Medulla oblongata (tissue), 1 donor: ENCODE measurements at regions not wholly inside any gene's neighbourhood (a gene's known extent, or its start where the extent isn't known, plus 50 kb on each side); places are given as distances from the start of the nearest gene placed in this dataset.

Source experiments
- DNase-seq: peaks from one replicate; pipeline ENCODE4 v3.0.0-alpha.2; 2015; ENCODE audit errors: extremely low spot score

GRCh38 chr5:133797167-133797566 lies 171.3 kb downstream of the C5orf15 start:
- DNase-seq, result no peak

- DNase-seq, result no peak
Measured at GRCh38 chr5:133796186-133796585, 172.2 kb downstream of the C5orf15 start.

GRCh38 chr5:133794771-133795415 lies 173.5 kb downstream of the C5orf15 start:
- no peak for DNase-seq

GRCh38 chr5:133793756-133794465 lies 174.5 kb downstream of the C5orf15 start:
- no peak for DNase-seq

GRCh38 chr5:133792655-133793054 lies 175.8 kb downstream of the C5orf15 start:
- DNase-seq, result no peak

- DNase-seq, result no peak
Measured at GRCh38 chr5:133792024-133792423, 176.4 kb downstream of the C5orf15 start.

GRCh38 chr5:133790898-133791297 lies 177.5 kb downstream of the C5orf15 start:
- DNase-seq, result no peak

GRCh38 chr5:133789428-133789827 lies 177.1 kb upstream of the FSTL4 start:
- no peak for DNase-seq

GRCh38 chr5:133788121-133788520 lies 175.8 kb upstream of the FSTL4 start:
- no peak for DNase-seq

GRCh38 chr5:133786420-133786819 lies 174.1 kb upstream of the FSTL4 start:
- no peak for DNase-seq

GRCh38 chr5:133785182-133785581 lies 172.8 kb upstream of the FSTL4 start:
- no peak for DNase-seq

GRCh38 chr5:133783481-133783880 lies 171.1 kb upstream of the FSTL4 start:
- no peak for DNase-seq

- no peak for DNase-seq
Measured at GRCh38 chr5:133782736-133783135, 170.4 kb upstream of the FSTL4 start.

GRCh38 chr5:133781436-133782225 lies 169.3 kb upstream of the FSTL4 start:
- DNase-seq, result no peak

- DNase-seq, result no peak
Measured at GRCh38 chr5:133780619-133781280, 168.4 kb upstream of the FSTL4 start.

- no peak for DNase-seq
Measured at GRCh38 chr5:133779828-133780475, 167.6 kb upstream of the FSTL4 start.

GRCh38 chr5:133778636-133779035 lies 166.3 kb upstream of the FSTL4 start:
- DNase-seq, result no peak

- DNase-seq, result no peak
Measured at GRCh38 chr5:133777951-133778350, 165.6 kb upstream of the FSTL4 start.

GRCh38 chr5:133775584-133776304 lies 163.4 kb upstream of the FSTL4 start:
- DNase-seq, result no peak

- DNase-seq, result no peak
Measured at GRCh38 chr5:133773247-133774202, 161.2 kb upstream of the FSTL4 start.
